Upper lobe of right lung (tissue), 1 donor: ENCODE measurements at regions not wholly inside any gene's neighbourhood (a gene's known extent, or its start where the extent isn't known, plus 50 kb on each side); places are given as distances from the start of the nearest gene placed in this dataset.

ENCODE experiments used
- ATAC-seq: fragments of 200-7000 bp; cut with Tn5 transposase; one replicate; pipeline ENCODE4 v1.9.1; 2020; ENCODE audit warnings: mild to moderate bottlenecking, moderate library complexity
- DNase-seq: peaks from one replicate; pipeline ENCODE4 v3.0.0-alpha.2; 2020
- H3K27ac ChIP-seq: fragments of 200-600 bp; one replicate; pipeline ENCODE4 v1.8.0; 2022
- H3K27me3 ChIP-seq: fragments of 200-600 bp; one replicate; pipeline ENCODE4 v1.8.0; 2022; ENCODE audit warnings: mild to moderate bottlenecking
- H3K36me3 ChIP-seq: fragments of 200-600 bp; one replicate; pipeline ENCODE4 v1.8.0; 2022
- H3K4me1 ChIP-seq: fragments of 200-600 bp; one replicate; pipeline ENCODE4 v1.8.0; 2022
- H3K4me3 ChIP-seq: fragments of 200-600 bp; one replicate; pipeline ENCODE4 v1.8.0; 2022; ENCODE audit warnings: mild to moderate bottlenecking
- H3K9me3 ChIP-seq: fragments of 200-600 bp; one replicate; pipeline ENCODE4 v1.8.0; 2022
- intact Hi-C: fragments of 100-400 bp; cut with DNase I; formaldehyde crosslinking; loops from one replicate; pipeline ENCODE4 v1.11.0; 2022
- TF ChIP-seq, protein P1 (sequence below): fragments of 200-600 bp; IDR thresholded peaks from one replicate; pipeline ENCODE4 v1.8.0; 2022; ENCODE audit warnings: antibody characterized with exemption
- donor health status: DM: no; HTN: yes; CAD: no; lungs with severe emphysema.

DNA sequence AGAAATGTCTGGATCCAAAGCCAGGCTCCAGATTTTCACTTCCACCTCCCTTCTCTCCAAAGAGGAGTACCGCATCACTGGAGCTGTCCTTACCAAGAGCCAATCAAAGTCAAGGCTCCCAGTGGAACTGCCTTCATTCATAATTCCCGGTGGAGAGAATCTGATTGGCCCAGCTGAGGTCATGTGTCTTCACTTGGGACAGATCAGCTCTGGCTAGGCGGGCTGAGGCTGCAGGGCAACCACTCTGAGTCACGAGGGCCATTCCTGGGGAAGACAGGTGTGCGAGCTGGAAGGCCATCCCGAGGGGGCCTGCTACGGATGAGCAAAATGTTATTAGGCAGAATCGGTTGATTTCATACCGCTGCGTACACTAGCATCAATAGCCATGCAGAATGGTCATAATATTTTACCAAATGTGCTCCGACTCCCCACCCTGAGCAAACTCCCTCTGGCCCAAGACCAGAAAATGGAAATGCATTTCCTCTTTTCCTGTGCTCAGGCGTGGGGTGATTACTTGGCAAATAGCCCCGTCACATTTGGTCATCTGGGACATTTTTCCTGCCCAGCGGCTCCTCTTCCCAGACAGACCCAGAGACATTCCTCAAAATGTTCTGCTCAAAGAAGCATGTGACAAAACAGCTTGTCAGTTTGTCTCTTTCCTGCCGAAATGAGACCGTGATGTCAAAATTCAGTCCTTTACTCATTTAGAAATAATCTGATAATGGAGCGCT, 111.1 kb downstream of the AIPL1 start:
- TF ChIP-seq, protein P1, sequence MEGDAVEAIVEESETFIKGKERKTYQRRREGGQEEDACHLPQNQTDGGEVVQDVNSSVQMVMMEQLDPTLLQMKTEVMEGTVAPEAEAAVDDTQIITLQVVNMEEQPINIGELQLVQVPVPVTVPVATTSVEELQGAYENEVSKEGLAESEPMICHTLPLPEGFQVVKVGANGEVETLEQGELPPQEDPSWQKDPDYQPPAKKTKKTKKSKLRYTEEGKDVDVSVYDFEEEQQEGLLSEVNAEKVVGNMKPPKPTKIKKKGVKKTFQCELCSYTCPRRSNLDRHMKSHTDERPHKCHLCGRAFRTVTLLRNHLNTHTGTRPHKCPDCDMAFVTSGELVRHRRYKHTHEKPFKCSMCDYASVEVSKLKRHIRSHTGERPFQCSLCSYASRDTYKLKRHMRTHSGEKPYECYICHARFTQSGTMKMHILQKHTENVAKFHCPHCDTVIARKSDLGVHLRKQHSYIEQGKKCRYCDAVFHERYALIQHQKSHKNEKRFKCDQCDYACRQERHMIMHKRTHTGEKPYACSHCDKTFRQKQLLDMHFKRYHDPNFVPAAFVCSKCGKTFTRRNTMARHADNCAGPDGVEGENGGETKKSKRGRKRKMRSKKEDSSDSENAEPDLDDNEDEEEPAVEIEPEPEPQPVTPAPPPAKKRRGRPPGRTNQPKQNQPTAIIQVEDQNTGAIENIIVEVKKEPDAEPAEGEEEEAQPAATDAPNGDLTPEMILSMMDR, result no peak
- intact Hi-C loops, result no loop called here
- Histone ChIP-seq H3K36me3 (no peaks in the 10 kb centered on the region), H3K9me3 (no peaks in the 10 kb centered on the region), H3K27me3 (no peaks in the 10 kb centered on the region), H3K27ac (no peak overlapping the region), H3K4me1 (no peaks in the 10 kb centered on the region), H3K4me3 (no peak overlapping the region)
- no peak for ATAC-seq
- DNase-seq, result no peak

DNA sequence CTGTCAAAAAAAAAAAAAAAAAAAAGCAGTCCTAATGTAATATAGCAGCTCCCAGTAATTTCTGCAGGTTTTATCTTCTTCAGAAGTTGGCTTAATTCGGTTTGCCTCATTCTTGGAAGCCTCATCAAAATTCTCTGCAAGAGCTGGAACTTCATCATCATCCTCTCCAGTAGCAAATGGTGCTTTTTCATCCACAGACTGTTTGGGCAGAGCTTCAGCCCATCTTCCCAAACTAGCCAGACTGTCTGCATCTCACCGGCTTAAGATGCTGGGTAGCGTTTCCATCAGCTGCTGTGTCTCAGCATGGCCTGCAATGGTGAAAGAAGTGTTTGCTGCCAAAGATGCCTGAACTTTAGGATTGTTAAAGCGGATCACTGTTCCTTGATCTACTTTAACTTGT, 112.6 kb downstream of the AIPL1 start:
- ATAC-seq, result no peak
- no peaks in the 10 kb centered on the region for H3K36me3 ChIP-seq
- intact Hi-C loops, result no loop called here

DNA sequence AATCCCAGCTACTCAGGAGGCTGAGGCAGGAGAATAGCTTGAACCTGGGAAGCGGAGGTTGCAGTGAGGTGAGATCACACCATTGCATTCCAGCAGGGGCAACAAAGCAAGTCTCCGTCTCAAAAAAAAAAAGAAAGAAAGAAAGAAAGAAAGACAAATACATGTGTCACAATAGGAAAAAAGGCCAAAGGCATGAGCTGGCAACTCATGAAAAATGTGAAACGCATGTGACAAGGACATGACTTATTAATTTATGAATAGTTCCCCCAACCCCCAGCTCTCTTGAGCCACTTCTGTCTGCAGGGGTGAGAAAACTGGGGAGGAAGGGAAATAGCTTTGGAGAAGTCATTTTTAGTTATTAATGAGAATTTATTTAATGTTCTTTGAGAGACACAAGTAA, 120.6 kb downstream of the AIPL1 start:
- TF ChIP-seq, protein P1, result no peak
- Histone ChIP-seq H3K4me1 (no peaks in the 10 kb centered on the region), H3K36me3 (no peaks in the 10 kb centered on the region), H3K27ac (no peak overlapping the region), H3K9me3 (no peaks in the 10 kb centered on the region), H3K27me3 (no peaks in the 10 kb centered on the region), H3K4me3 (no peak overlapping the region)
- ATAC-seq, result no peak
- intact Hi-C loops, result no loop called here
- no peak for DNase-seq

More for the DNA sequence above, 112.6 kb downstream of the AIPL1 start:
- H3K27me3 ChIP-seq, result no peaks in the 10 kb centered on the region
- no peak overlapping the region for H3K27ac ChIP-seq
- no peaks in the 10 kb centered on the region for H3K9me3 ChIP-seq
- DNase-seq, result no peak
- H3K4me3 ChIP-seq, result no peak overlapping the region
- no peaks in the 10 kb centered on the region for H3K4me1 ChIP-seq
- TF ChIP-seq, protein P1, result no peak

DNA sequence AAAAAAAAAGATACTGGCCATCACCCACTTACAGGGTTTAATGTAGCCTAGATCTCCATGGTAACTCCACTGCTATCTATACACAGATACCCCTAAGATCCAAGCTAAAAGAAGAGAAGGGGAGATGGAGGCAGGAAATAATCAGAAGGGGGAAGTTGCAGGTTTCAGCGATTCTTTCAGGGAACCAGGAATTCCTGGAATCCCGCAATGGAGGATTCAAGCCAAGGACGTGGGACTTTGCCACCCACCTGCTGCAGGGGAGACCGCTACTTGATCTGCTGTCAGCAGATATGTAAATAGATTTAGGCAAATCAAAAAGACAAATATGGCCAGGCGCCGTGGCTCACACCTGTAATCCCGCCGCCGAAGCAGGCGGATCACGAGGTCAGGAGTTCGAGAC, 121.1 kb downstream of the AIPL1 start:
- Histone ChIP-seq H3K9me3 (no peaks in the 10 kb centered on the region), H3K27ac (no peak overlapping the region), H3K4me1 (no peaks in the 10 kb centered on the region), H3K36me3 (no peaks in the 10 kb centered on the region), H3K27me3 (no peaks in the 10 kb centered on the region), H3K4me3 (no peak overlapping the region)
- DNase-seq, result no peak
- intact Hi-C loops, result no loop called here
- TF ChIP-seq, protein P1, result no peak
- no peak for ATAC-seq

DNA sequence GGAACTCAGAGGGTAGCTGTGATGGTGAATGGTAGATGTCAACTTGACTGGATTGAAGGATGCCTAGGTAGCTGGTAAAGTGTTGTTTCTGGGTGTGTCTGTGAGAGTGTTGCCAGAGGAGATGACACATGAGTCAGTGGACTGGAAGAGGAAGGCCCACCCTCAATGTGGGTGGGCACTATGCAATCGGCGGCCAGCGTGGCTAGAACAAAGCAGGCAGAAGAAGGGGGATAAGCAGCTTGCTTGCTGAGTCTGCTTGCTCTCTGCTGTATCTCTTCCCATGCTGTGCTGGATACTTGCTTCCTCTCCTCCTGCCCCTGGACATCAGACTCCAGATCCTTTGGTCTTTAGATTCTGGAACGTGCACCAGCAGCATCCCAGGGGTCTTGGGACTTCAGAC, 128.1 kb downstream of the AIPL1 start:
- ATAC-seq (no peak), DNase-seq (no peak)
- intact Hi-C loops, result no loop called here
- Histone ChIP-seq H3K4me1 (no peaks in the 10 kb centered on the region), H3K27ac (no peak overlapping the region), H3K27me3 (no peaks in the 10 kb centered on the region), H3K9me3 (no peaks in the 10 kb centered on the region), H3K4me3 (no peak overlapping the region), H3K36me3 (no peaks in the 10 kb centered on the region)
- TF ChIP-seq, protein P1, result no peak
